ENCODE measurements at regions not wholly inside any gene's neighbourhood (a gene's known extent, or its start where the extent isn't known, plus 50 kb on each side); places are given as distances from the start of the nearest gene placed in this dataset.

DNA sequence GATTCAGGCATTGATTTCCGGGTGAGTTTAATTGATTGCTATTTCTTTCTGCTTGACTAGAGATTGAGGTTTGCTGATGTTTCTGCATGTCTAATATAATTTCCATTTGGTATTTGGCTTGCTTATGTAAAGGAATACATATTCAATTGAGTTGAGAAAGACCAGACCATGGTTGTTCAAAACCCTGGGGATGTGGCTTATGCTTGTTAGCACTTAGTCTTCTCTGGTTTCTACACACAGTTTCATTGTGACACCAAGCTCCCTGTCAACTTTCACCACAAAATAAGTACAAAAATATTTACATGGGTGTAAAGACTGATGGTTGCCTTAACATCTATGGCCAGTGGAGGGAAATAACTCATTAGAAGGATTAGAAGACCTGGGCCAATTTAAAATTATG, 209.6 kb downstream of the CDH26 start:
- POLR2A ChIA-PET, result no interaction called here
- peaks cover 2% of the 10 kb centered on the region for H3K9me3 Mint-ChIP-seq
- TF ChIP-seq, protein P1, sequence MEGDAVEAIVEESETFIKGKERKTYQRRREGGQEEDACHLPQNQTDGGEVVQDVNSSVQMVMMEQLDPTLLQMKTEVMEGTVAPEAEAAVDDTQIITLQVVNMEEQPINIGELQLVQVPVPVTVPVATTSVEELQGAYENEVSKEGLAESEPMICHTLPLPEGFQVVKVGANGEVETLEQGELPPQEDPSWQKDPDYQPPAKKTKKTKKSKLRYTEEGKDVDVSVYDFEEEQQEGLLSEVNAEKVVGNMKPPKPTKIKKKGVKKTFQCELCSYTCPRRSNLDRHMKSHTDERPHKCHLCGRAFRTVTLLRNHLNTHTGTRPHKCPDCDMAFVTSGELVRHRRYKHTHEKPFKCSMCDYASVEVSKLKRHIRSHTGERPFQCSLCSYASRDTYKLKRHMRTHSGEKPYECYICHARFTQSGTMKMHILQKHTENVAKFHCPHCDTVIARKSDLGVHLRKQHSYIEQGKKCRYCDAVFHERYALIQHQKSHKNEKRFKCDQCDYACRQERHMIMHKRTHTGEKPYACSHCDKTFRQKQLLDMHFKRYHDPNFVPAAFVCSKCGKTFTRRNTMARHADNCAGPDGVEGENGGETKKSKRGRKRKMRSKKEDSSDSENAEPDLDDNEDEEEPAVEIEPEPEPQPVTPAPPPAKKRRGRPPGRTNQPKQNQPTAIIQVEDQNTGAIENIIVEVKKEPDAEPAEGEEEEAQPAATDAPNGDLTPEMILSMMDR (IDR thresholded peaks at IDR 0.05), result no peak
- no peak for ATAC-seq (ENCODE audit: low read depth)
- H3K27ac Mint-ChIP-seq, result no peak overlapping the region
- H3K36me3 Mint-ChIP-seq (ENCODE audit: low read depth), result no peaks in the 10 kb centered on the region
- DNase-seq, result no peak
- CTCF ChIA-PET, result no interaction called here
- H3K4me3 Mint-ChIP-seq, result no peak overlapping the region
- intact Hi-C loops (cut with micrococcal nuclease), result no loop called here
- H3K4me1 Mint-ChIP-seq, result no peaks in the 10 kb centered on the region
- no peaks in the 10 kb centered on the region for H3K27me3 Mint-ChIP-seq

DNA sequence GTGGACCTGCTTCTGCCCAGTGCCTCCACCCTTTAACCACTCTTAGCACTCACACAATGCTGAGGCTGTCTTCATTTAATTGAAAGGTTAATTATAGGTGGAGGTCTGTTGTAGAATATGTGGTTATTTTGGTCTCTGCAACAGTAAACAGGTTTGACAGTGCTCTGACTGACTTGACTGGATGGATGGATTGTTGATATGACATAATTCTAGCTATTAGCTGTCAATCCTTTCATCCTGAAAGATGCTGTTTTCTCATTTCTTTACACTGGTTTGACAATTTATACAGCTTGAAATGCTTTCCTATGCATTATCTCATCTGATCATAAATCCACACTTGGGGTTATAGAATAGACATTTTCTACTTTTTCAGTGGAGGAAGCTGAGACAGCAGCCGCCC, 210.7 kb downstream of the CDH26 start:
- no peak for DNase-seq
- Mint-ChIP-seq H3K4me3 (no peak overlapping the region), H3K9me3 (peaks cover 5% of the 10 kb centered on the region), H3K4me1 (no peaks in the 10 kb centered on the region), H3K36me3 (ENCODE audit: low read depth) (no peaks in the 10 kb centered on the region), H3K27ac (no peak overlapping the region), H3K27me3 (no peaks in the 10 kb centered on the region)
- ATAC-seq (ENCODE audit: low read depth), result no peak
- intact Hi-C loops (cut with micrococcal nuclease), result no loop called here
- ChIA-PET CTCF (no interaction called here), POLR2A (no interaction called here)
- TF ChIP-seq, protein P1 (IDR thresholded peaks at IDR 0.05), result no peak

DNA sequence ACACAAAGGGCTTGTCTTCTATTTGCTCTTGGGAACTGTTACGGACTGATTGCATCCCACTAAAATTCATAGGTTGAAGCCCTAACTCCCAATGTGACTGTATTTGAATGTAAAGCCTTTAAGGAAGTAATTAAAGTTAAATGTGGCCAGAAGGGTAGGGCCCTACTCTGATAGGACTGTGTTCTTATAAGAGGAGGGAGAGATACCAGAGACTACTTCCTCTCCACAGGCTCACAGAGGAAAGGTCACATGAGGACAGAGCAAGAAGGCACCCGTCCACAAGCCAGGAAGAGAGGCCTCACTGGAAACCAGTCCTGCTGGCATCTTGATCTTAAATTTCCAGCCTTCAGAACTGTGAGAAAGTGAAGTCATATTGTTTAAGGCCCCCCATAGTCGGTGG, 211.9 kb downstream of the CDH26 start:
- CTCF ChIA-PET, result no interaction called here
- POLR2A ChIA-PET, result no interaction called here
- ATAC-seq (ENCODE audit: low read depth) (no peak), DNase-seq (no peak)
- TF ChIP-seq, protein P1 (IDR thresholded peaks at IDR 0.05), result no peak
- intact Hi-C loops (cut with micrococcal nuclease), result no loop called here
- H3K4me1 Mint-ChIP-seq, result no peaks in the 10 kb centered on the region
- H3K36me3 Mint-ChIP-seq (ENCODE audit: low read depth), result no peaks in the 10 kb centered on the region
- peaks cover 6% of the 10 kb centered on the region for H3K9me3 Mint-ChIP-seq
- no peak overlapping the region for H3K4me3 Mint-ChIP-seq
- H3K27me3 Mint-ChIP-seq, result no peaks in the 10 kb centered on the region
- no peak overlapping the region for H3K27ac Mint-ChIP-seq

DNA sequence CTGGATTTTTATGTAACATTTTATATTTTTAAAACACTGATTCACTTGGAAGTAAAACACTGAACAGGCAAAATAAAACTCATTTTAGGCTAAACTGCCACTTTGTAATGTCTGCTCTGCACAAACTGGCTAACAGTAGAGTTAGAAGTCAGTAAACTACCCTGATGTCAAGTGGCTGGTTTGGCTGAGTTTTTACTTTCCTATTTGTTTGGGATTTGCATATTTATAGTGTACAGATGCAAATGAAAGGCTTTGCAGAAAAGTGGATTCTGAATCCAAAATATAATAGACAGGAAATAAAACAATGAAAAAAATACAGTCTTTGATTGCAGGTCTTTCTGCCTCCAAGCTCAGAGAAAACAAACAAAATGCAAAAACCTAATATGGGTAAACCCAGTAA, 213.1 kb downstream of the CDH26 start:
- Mint-ChIP-seq H3K4me3 (no peak overlapping the region), H3K27me3 (no peaks in the 10 kb centered on the region), H3K36me3 (ENCODE audit: low read depth) (no peaks in the 10 kb centered on the region), H3K27ac (no peak overlapping the region), H3K4me1 (no peaks in the 10 kb centered on the region), H3K9me3 (peaks cover 13% of the 10 kb centered on the region)
- ChIA-PET CTCF (no interaction called here), POLR2A (no interaction called here)
- ATAC-seq (ENCODE audit: low read depth) (no peak), DNase-seq (no peak)
- intact Hi-C loops (cut with micrococcal nuclease), result no loop called here
- TF ChIP-seq, protein P1 (IDR thresholded peaks at IDR 0.05), result no peak

DNA sequence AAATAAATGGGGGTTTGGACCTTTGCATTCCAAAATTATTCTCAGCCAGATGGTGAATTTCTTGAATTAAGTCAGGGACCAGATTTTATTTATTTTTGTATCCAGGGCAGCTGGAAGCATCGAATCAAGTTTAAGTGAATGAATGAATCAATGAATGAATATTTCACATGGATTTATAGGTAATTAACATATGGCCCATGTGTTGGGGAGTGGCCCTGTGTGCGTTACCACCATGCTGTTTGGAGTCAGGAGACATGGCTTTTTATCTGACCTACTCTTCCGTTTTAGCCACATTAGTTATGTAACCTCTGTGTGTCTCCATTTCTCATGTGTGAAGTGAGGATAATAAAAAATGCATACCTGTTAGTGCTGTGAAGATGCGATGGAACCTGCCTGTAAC, 213.5 kb downstream of the CDH26 start:
- CTCF ChIA-PET, result no interaction called here
- no peak for ATAC-seq (ENCODE audit: low read depth)
- Mint-ChIP-seq H3K36me3 (ENCODE audit: low read depth) (no peaks in the 10 kb centered on the region), H3K27ac (no peak overlapping the region), H3K4me1 (no peaks in the 10 kb centered on the region), H3K9me3 (peaks cover 13% of the 10 kb centered on the region), H3K4me3 (no peak overlapping the region), H3K27me3 (no peaks in the 10 kb centered on the region)
- TF ChIP-seq, protein P1 (IDR thresholded peaks at IDR 0.05), result no peak
- POLR2A ChIA-PET, result no interaction called here
- DNase-seq, result no peak
- intact Hi-C loops (cut with micrococcal nuclease), result no loop called here

All from activated B cell treated with CpG ODN at 0.5 μM for 24 hours (primary cell).